ENCODE measurements at regions not wholly inside any gene's neighbourhood (a gene's known extent, or its start where the extent isn't known, plus 50 kb on each side); places are given as distances from the start of the nearest gene placed in this dataset.

DNA sequence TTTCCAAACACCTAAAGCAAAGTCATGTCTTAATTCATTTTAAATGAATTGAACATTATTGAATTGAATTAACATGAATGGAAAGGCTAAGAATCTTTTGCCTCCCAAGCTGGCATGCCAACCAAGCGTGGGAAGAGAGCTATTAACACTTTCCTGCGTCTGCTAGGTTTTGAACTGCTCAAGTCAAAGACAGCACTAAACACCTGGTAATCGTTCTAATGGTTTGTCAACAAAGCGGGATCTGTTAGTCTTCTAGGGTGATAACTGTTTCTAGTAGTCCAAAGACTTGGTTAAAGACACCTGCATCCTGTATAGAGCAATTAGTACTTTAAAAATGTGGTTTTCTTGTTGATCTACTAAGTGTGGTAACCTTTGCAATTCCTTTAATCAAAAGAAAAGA lies 164.2 kb upstream of the HMGA2 start:
- WGBS, 2 experiments: 94 to 95% methylated on average over 4 of the region's 4 CpGs
- H3K27me3 ChIP-seq (ENCODE audit: control insufficient read depth, insufficient read depth, low read length, poor library complexity, severe bottlenecking): no peaks in the 10 kb centered on the region
- H3K9me3 ChIP-seq (ENCODE audit: control insufficient read depth, low read length): no peaks in the 10 kb centered on the region

DNA sequence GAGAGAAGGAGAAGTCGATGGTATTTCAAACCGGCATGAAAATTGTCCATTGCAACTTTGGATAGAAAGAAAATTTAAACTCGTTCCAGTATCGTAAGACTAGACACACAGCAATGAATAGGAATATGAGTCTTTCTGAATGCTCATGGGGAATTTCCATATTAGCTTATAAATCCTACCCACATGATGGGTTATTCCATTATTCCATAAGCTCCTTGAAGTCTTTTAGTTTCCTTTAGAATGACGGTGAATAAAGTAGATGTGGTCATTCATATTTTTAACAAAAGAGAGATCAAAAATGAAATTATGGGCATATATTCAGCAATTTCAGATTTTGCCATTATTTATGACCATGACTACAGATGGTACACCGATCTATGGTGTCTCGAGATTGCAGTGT lies 163.4 kb upstream of the HMGA2 start:
- no peaks in the 10 kb centered on the region for H3K4me1 ChIP-seq (ENCODE audit: control insufficient read depth, insufficient read depth, low read length)
- 96 to 100% methylated on average over 4 to 6 of the region's 7 CpGs for WGBS, 2 experiments
- H3K9me3 ChIP-seq (ENCODE audit: control insufficient read depth, low read length): no peaks in the 10 kb centered on the region
- H3K4me3 ChIP-seq (ENCODE audit: insufficient read depth, low read depth, low read length): no peak overlapping the region
- no peak overlapping the region for H3K27ac ChIP-seq (ENCODE audit: insufficient read depth, low read depth, low read length, poor library complexity, severe bottlenecking)
- no peaks in the 10 kb centered on the region for H3K36me3 ChIP-seq (ENCODE audit: control insufficient read depth, insufficient read depth, low read length)
- no peaks in the 10 kb centered on the region for H3K27me3 ChIP-seq (ENCODE audit: control insufficient read depth, insufficient read depth, low read length, poor library complexity, severe bottlenecking)

More for the DNA sequence above, 164.2 kb upstream of the HMGA2 start:
- Histone ChIP-seq H3K4me1 (ENCODE audit: control insufficient read depth, insufficient read depth, low read length) (no peaks in the 10 kb centered on the region), H3K27ac (ENCODE audit: insufficient read depth, low read depth, low read length, poor library complexity, severe bottlenecking) (no peak overlapping the region), H3K36me3 (ENCODE audit: control insufficient read depth, insufficient read depth, low read length) (no peaks in the 10 kb centered on the region), H3K4me3 (ENCODE audit: insufficient read depth, low read depth, low read length) (no peak overlapping the region)

DNA sequence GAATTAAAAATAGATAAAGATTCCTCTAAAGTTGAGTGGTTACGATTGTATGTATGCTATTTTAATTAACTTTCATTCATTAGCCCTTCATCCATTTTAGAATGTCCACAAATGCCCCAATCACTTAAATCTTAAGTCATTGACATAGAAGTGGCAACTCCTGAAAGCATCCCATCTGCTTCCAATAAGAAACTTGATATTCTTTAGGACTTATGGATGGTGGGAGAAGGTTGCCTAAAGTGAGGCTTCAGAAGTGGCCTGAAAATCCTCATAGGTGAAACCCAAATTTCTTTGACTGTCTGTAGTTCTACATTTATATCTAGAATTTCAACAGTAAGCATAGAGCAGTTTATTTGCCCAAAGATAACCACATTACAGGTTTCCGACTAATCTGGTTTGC lies 161.7 kb upstream of the HMGA2 start:
- H3K4me3 ChIP-seq (ENCODE audit: insufficient read depth, low read depth, low read length): no peak overlapping the region
- H3K27ac ChIP-seq (ENCODE audit: insufficient read depth, low read depth, low read length, poor library complexity, severe bottlenecking): no peak overlapping the region
- H3K9me3 ChIP-seq (ENCODE audit: control insufficient read depth, low read length): no peaks in the 10 kb centered on the region
- H3K36me3 ChIP-seq (ENCODE audit: control insufficient read depth, insufficient read depth, low read length): no peaks in the 10 kb centered on the region
- WGBS, 2 experiments: no CpG with 5 or more reads among the region's 2 CpGs
- H3K4me1 ChIP-seq (ENCODE audit: control insufficient read depth, insufficient read depth, low read length): no peaks in the 10 kb centered on the region
- H3K27me3 ChIP-seq (ENCODE audit: control insufficient read depth, insufficient read depth, low read length, poor library complexity, severe bottlenecking): no peaks in the 10 kb centered on the region

DNA sequence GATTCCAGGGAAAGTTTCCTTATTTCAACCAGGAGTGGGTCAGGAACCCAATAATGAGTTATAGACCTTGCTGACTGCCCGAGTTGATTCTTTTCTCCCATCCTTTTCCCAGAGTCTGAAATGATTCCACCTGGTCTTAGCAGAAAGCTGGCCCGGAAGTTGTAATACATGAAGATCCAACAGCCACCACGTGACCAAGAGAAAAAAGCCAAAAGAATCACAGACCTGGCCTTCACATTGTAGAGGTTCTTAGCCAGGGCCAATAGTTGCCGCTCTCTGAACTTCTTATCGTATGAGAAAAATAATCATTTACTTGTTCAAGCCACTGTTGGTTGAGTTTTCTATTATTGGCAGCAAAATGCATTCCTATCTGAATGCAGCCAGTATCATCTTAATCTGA lies 161.2 kb upstream of the HMGA2 start:
- H3K4me3 ChIP-seq (ENCODE audit: insufficient read depth, low read depth, low read length): no peak overlapping the region
- H3K4me1 ChIP-seq (ENCODE audit: control insufficient read depth, insufficient read depth, low read length): no peaks in the 10 kb centered on the region
- no peaks in the 10 kb centered on the region for H3K36me3 ChIP-seq (ENCODE audit: control insufficient read depth, insufficient read depth, low read length)
- no peaks in the 10 kb centered on the region for H3K27me3 ChIP-seq (ENCODE audit: control insufficient read depth, insufficient read depth, low read length, poor library complexity, severe bottlenecking)
- H3K27ac ChIP-seq (ENCODE audit: insufficient read depth, low read depth, low read length, poor library complexity, severe bottlenecking): no peak overlapping the region
- 94 to 95% methylated on average over 5 of the region's 5 CpGs for WGBS, 2 experiments
- H3K9me3 ChIP-seq (ENCODE audit: control insufficient read depth, low read length): no peaks in the 10 kb centered on the region

DNA sequence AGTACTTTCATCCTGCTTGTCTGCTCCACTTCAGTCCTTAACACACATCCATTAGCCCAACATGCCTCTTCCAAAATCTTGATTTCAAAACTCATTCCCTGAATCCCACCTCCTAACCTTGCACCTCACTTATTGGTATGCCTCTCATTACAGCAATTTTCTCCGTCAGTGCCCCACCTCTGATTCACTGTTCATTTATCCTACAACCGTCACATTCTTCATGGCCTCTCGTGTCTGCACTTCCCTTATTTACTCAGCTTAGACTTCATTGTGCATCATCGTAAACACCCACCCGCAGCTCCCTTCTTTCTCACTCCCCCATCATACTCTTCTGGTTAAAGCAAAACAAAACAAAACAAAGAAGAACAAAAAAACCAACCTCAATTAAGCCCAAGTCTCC lies 160.6 kb upstream of the HMGA2 start:
- Histone ChIP-seq H3K27ac (ENCODE audit: insufficient read depth, low read depth, low read length, poor library complexity, severe bottlenecking) (no peak overlapping the region), H3K4me1 (ENCODE audit: control insufficient read depth, insufficient read depth, low read length) (no peaks in the 10 kb centered on the region), H3K27me3 (ENCODE audit: control insufficient read depth, insufficient read depth, low read length, poor library complexity, severe bottlenecking) (no peaks in the 10 kb centered on the region), H3K36me3 (ENCODE audit: control insufficient read depth, insufficient read depth, low read length) (no peaks in the 10 kb centered on the region), H3K9me3 (ENCODE audit: control insufficient read depth, low read length) (no peaks in the 10 kb centered on the region), H3K4me3 (ENCODE audit: insufficient read depth, low read depth, low read length) (no peak overlapping the region)
- WGBS, 2 experiments: 89 to 91% methylated on average over 5 of the region's 5 CpGs

DNA sequence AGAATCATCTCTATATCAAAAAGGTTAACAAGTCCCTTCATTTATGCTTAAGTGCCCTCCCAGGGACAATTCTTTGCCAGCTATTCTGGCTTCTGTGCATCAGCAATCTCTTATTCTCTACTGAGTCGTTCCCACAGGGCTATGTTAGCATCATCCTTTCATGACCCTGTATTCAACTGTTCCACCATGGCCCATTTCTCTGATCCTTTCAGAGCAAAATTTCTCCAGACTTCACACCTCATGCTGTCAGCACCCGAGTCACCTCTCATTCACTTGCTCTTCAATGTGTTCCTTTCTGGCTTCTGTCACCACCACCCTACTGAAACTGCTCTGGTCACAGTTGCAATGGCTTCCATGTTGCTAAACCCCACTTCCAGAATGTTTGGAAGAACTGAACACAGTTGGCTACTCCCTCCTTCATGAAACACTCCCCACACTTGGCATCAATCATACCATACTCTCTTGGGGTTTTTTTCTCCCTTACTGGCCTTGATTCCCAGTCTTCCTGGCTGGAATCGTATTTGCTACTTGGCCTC lies 159.5 kb upstream of the HMGA2 start:
- Histone ChIP-seq H3K9me3 (ENCODE audit: control insufficient read depth, low read length) (no peaks in the 10 kb centered on the region), H3K27ac (ENCODE audit: insufficient read depth, low read depth, low read length, poor library complexity, severe bottlenecking) (no peak overlapping the region), H3K4me1 (ENCODE audit: control insufficient read depth, insufficient read depth, low read length) (no peaks in the 10 kb centered on the region), H3K27me3 (ENCODE audit: control insufficient read depth, insufficient read depth, low read length, poor library complexity, severe bottlenecking) (no peaks in the 10 kb centered on the region), H3K4me3 (ENCODE audit: insufficient read depth, low read depth, low read length) (no peak overlapping the region), H3K36me3 (ENCODE audit: control insufficient read depth, insufficient read depth, low read length) (no peaks in the 10 kb centered on the region)
- 85 to 91% methylated on average over 3 of the region's 3 CpGs for WGBS, 2 experiments

DNA sequence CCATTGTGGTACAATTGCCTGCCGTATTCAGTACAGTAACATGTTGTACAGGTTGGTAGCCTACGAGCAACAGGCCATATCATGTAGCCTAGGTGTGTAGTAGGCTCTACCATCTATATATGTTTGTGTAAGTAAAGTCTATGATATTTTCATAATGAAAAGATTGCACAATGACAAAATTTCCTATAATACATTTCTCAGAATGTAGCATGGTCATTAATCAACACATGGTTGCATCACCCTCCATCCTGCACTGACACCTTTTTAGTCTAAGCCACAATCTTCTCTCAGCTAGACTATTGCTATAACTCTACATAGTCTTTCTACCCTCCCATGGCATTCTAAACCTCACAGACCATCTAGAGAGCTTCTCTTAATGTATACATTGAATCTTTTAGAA lies 158.5 kb upstream of the HMGA2 start:
- no peaks in the 10 kb centered on the region for H3K9me3 ChIP-seq (ENCODE audit: control insufficient read depth, low read length)
- no peaks in the 10 kb centered on the region for H3K27me3 ChIP-seq (ENCODE audit: control insufficient read depth, insufficient read depth, low read length, poor library complexity, severe bottlenecking)
- H3K4me1 ChIP-seq (ENCODE audit: control insufficient read depth, insufficient read depth, low read length): no peaks in the 10 kb centered on the region
- no peak overlapping the region for H3K4me3 ChIP-seq (ENCODE audit: insufficient read depth, low read depth, low read length)
- WGBS, 2 experiments: 95 to 100% methylated on average over 2 of the region's 2 CpGs
- H3K27ac ChIP-seq (ENCODE audit: insufficient read depth, low read depth, low read length, poor library complexity, severe bottlenecking): no peak overlapping the region
- no peaks in the 10 kb centered on the region for H3K36me3 ChIP-seq (ENCODE audit: control insufficient read depth, insufficient read depth, low read length)

DNA sequence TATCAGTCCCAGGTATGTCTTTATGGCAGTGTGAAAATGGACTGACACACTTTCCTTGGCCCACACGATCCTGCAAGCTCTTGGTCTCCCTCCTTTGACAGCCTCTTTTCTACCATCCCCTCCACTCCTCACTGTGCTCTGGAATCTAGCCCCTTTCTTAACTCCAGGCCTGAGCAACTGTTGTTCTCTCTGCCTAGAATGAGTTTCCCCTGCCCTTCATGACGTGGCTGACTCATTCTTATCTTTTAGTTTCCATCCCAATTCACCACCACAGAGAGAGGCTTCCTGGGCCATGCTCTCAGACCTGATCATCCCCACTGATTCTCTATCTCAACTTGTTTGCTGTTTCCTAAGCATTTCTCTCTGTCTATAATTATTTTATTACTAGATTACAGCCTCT lies 157.4 kb upstream of the HMGA2 start:
- WGBS, 2 experiments: 62 to 67% methylated on average over 2 of the region's 2 CpGs
- H3K27ac ChIP-seq (ENCODE audit: insufficient read depth, low read depth, low read length, poor library complexity, severe bottlenecking): no peak overlapping the region

DNA sequence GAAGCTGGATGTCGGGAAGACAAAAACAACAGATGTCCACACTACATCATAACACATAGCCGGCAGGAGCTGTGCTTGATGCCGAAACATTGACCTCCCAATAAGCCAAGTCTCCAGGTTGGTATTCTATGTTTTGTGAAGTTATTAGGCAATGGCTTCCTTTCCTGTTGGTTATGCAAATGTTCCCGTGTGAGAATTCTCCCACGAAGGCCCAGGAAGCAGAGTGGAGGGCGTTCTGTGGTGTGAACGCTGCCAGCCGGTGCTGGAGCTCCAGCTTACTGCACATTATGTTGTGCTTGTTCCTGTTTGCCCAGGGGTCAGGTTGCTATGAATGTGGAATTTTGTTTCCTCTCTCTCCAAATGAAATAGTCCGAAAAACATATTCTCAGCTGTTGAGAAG lies 156.4 kb upstream of the HMGA2 start:
- 89 to 92% methylated on average over 7 to 9 of the region's 9 CpGs for WGBS, 2 experiments
- no peaks in the 10 kb centered on the region for H3K9me3 ChIP-seq (ENCODE audit: control insufficient read depth, low read length)
- H3K27ac ChIP-seq (ENCODE audit: insufficient read depth, low read depth, low read length, poor library complexity, severe bottlenecking): no peak overlapping the region
- H3K36me3 ChIP-seq (ENCODE audit: control insufficient read depth, insufficient read depth, low read length): no peaks in the 10 kb centered on the region
- H3K27me3 ChIP-seq (ENCODE audit: control insufficient read depth, insufficient read depth, low read length, poor library complexity, severe bottlenecking): no peaks in the 10 kb centered on the region
- no peak overlapping the region for H3K4me3 ChIP-seq (ENCODE audit: insufficient read depth, low read depth, low read length)
- no peaks in the 10 kb centered on the region for H3K4me1 ChIP-seq (ENCODE audit: control insufficient read depth, insufficient read depth, low read length)

More for the DNA sequence above, 157.4 kb upstream of the HMGA2 start:
- Histone ChIP-seq H3K36me3 (ENCODE audit: control insufficient read depth, insufficient read depth, low read length) (no peaks in the 10 kb centered on the region), H3K4me3 (ENCODE audit: insufficient read depth, low read depth, low read length) (no peak overlapping the region), H3K27me3 (ENCODE audit: control insufficient read depth, insufficient read depth, low read length, poor library complexity, severe bottlenecking) (no peaks in the 10 kb centered on the region), H3K4me1 (ENCODE audit: control insufficient read depth, insufficient read depth, low read length) (no peaks in the 10 kb centered on the region), H3K9me3 (ENCODE audit: control insufficient read depth, low read length) (no peaks in the 10 kb centered on the region)

DNA sequence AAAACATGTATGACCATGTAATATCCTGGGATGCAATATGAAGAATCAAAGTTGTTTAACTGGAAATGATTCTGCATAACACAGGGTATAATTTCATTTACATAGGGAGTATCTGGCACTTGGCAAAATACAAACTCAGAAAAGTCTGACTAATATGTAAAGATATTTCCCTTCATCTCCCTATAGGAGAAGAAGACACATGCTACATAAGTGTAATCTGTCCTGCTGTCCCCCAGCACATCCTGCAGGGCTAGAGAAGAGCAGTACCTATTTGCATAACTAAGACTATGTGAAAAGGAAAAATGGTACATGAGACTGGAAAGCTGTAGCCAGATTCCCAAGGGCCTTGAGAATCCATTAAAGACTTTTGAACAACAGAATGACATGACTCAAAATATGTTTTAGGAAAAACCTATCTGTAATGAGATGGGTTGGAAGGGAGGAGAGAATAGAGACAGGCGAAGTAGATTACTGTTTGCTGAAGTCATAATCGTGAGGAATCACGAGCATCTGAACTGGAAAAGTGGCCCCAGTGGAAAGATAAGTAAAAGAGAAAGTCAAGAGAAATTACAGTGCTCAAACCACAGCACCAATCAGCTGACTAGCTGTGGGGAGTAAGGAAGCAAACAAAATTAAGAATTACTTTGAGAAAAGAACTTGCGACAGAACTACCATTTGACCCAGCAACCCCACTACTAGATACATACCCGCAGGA lies 155.1 kb upstream of the HMGA2 start:
- Histone ChIP-seq H3K27ac (ENCODE audit: insufficient read depth, low read depth, low read length, poor library complexity, severe bottlenecking) (no peak overlapping the region), H3K27me3 (ENCODE audit: control insufficient read depth, insufficient read depth, low read length, poor library complexity, severe bottlenecking) (no peaks in the 10 kb centered on the region)
- 93 to 96% methylated on average over 5 of the region's 5 CpGs for WGBS, 2 experiments

More for the DNA sequence above, 155.1 kb upstream of the HMGA2 start:
- no peaks in the 10 kb centered on the region for H3K36me3 ChIP-seq (ENCODE audit: control insufficient read depth, insufficient read depth, low read length)
- no peaks in the 10 kb centered on the region for H3K9me3 ChIP-seq (ENCODE audit: control insufficient read depth, low read length)
- H3K4me1 ChIP-seq (ENCODE audit: control insufficient read depth, insufficient read depth, low read length): no peaks in the 10 kb centered on the region
- no peak overlapping the region for H3K4me3 ChIP-seq (ENCODE audit: insufficient read depth, low read depth, low read length)

All from ectodermal cell (in vitro differentiated cells).